ENCODE measurements at regions not wholly inside any gene's neighbourhood (a gene's known extent, or its start where the extent isn't known, plus 50 kb on each side); places are given as distances from the start of the nearest gene placed in this dataset.

DNA sequence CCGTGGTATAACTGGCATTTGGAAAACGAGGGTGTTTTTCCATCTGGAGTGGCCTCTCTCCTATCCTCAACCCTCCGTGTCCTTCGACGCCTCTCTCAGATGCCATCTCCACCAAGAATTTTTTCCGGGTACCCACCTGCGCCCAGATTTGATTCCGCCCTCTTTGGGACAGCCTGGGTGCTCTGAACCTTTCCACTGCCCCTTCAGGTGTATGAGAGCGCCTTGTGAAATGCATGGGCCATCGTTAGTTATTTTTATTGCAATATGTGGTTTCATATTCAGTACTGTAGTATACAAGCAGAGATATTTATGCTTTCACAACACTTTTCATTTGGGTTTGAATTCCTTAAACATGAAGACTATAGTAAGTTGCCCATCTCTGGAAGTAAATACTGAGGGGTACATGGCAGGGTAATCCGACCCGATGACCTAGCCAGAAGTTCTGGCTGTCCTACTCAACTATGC lies 78.2 kb upstream of the IFNE start:
- BruUV-seq (replicated peaks): no TSS peak
- no peak overlapping the region for H2AFZ ChIP-seq (ENCODE audit: low read length)
- DNase-seq (ENCODE audit: low spot score) (no peak), ATAC-seq (no peak), FAIRE-seq (no peak)
- WGBS (ENCODE audit: low lambda C conversion rate): 64% methylated on average over 10 of the region's 12 CpGs
- H3K4me2 ChIP-seq (ENCODE audit: low read depth, low read length): no peak overlapping the region; the same call in 1 of the 2 replicates
- ChIA-PET CTCF (ENCODE audit: low intra/inter-chr PET ratio, low total read pairs) (no interaction called here), POLR2A (no interaction called here)
- no peaks in the 10 kb centered on the region for H3K36me3 ChIP-seq (replicated peaks in 1 of 2; ENCODE audit: control insufficient read depth in 1 of 2, insufficient read depth in 2 of 2, low read length in 2 of 2)
- H3K4me3 ChIP-seq (replicated peaks in 1 of 3; ENCODE audit: insufficient read depth in 1 of 3, low read depth in 2 of 3, low read length in 3 of 3): no peak overlapping the region; a peak in 1 of 6 replicates
- H3K9ac ChIP-seq (ENCODE audit: insufficient read depth, low read depth, low read length): no peak overlapping the region
- intact Hi-C loops (cut with micrococcal nuclease; ENCODE audit: unreplicated experiment) (no loop called here), in situ Hi-C loops (cut with HindIII; ENCODE audit: extremely low pct_ligation_motif_present, low pct_unique_long_range_greater_than_20kb) (no loop called here)
- no peaks in the 10 kb centered on the region for H3K4me1 ChIP-seq (ENCODE audit: insufficient read depth, low read length)
- no peaks in the 10 kb centered on the region for H3K9me3 ChIP-seq (ENCODE audit: low read length)
- no peaks in the 10 kb centered on the region for H3K79me2 ChIP-seq (ENCODE audit: insufficient read depth, low read length)
- 0 out of 5 replicates have a peak, but pooled peaks cover 0 to 3% of the 10 kb centered on the region in 2 experiments for H3K27me3 ChIP-seq (ENCODE audit: control insufficient read depth in 1 of 2, insufficient read depth in 2 of 2, low read length in 2 of 2)
- H3K27ac ChIP-seq (ENCODE audit: extremely low read length, insufficient read depth, low read length): no peak overlapping the region
- TF ChIP-seq, protein P1, sequence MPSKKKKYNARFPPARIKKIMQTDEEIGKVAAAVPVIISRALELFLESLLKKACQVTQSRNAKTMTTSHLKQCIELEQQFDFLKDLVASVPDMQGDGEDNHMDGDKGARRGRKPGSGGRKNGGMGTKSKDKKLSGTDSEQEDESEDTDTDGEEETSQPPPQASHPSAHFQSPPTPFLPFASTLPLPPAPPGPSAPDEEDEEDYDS (CRISPR knock-in tag; IDR thresholded peaks at IDR 0.05): no peak
- TF ChIP-seq ZNF710 (CRISPR knock-in tag; IDR thresholded peaks at IDR 0.05; ENCODE audit: borderline replicate concordance) (no peak), ZFP36 (IDR thresholded peaks at IDR 0.05; ENCODE audit: borderline replicate concordance, low read depth, low read length, partially characterized antibody) (no peak), THYN1 (CRISPR knock-in tag; IDR thresholded peaks at IDR 0.05; ENCODE audit: borderline replicate concordance, low read depth) (no peak), MTA3 (CRISPR knock-in tag; IDR thresholded peaks at IDR 0.05) (no peak), FOXK1 (CRISPR knock-in tag; IDR thresholded peaks at IDR 0.05; ENCODE audit: borderline replicate concordance, low read depth) (no peak), GATAD2A (CRISPR knock-in tag; IDR thresholded peaks at IDR 0.05) (no peak), FOXJ3 (CRISPR knock-in tag; IDR thresholded peaks at IDR 0.05; ENCODE audit: borderline replicate concordance) (no peak), ZNF367 (CRISPR knock-in tag; IDR thresholded peaks at IDR 0.05; ENCODE audit: borderline replicate concordance) (no peak), NFIC (IDR thresholded peaks at IDR 0.05; ENCODE audit: low read length) (no peak), POLR2AphosphoS2 (IDR thresholded peaks at IDR 0.05; ENCODE audit: low read depth, low read length) (no peak), RCOR2 (CRISPR knock-in tag; IDR thresholded peaks at IDR 0.05) (no peak)
- TF ChIP-seq, protein P2, sequence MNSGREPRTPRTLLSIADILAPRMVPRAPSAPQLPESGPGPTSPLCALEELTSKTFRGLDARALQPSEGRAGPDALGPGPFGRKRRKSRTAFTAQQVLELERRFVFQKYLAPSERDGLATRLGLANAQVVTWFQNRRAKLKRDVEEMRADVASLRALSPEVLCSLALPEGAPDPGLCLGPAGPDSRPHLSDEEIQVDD (CRISPR knock-in tag; IDR thresholded peaks at IDR 0.05; ENCODE audit: borderline replicate concordance): no peak
- no peaks in the 10 kb centered on the region for H4K20me1 ChIP-seq (ENCODE audit: insufficient read depth, low read length)

All from HepG2 (cell line).